22Rv1 (cell line): ENCODE measurements at regions not wholly inside any gene's neighbourhood (a gene's known extent, or its start where the extent isn't known, plus 50 kb on each side); places are given as distances from the start of the nearest gene placed in this dataset.

Source experiments
- H3K27ac ChIP-seq: fragments of 450-650 bp; 2 replicates; pipeline ENCODE4 v1.5.1; 2017
- CTCF ChIP-seq: fragments of 450-650 bp; IDR thresholded peaks from 2 replicates; pipeline ENCODE4 v1.5.1; 2017; ENCODE audit warnings: mild to moderate bottlenecking
- ZFX ChIP-seq: fragments of 450-650 bp; IDR thresholded peaks from 2 replicates; pipeline ENCODE4 v1.6.1; 2017; ENCODE audit warnings: antibody characterized with exemption, borderline replicate concordance

DNA sequence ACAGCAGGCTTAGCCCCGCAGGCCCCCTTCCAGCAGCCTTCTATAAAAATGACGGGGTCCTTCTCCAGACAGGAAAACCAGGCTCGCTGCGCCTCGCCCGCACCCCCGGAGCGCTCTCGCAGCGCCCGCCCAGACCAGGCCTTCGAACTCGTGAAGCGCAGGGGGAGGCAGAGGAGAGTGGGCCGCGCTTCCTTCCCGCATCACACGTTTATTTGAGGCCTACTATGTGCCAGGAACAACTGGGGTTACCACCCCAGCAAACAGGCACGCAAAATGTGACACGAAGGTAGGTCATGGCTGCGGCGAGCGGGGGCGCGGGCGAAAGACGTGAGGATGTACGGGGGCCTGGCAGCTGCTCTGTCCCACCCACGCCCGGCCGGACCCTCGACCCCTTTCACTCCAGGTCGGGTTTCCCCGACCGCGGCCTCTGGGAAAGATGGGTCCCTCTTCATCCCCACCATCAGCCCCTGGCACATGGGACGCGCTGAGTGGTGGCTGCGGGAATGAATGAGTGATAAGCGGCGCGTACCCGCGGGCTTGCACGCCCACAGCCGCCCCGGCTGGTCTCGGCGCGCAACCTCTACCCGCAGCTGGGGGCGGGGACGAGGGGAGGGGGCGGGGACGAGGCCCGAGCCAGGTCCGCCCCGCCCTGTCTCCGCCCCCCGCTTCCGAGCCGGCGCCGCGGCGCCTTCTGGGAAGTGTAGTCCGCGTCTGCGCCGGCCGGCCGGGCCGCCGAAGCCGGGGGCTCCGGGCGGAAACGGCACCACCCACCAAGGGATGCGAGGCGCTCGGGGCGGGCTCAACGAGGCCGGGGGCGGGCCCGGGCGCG is 59.1 kb downstream of the ZNF467 start:
- TF ChIP-seq CTCF (no peak), ZFX (no peak)
- H3K27ac ChIP-seq: 0 out of 2 replicates have a peak overlapping the region, but pooled peaks have one; percentile 30

DNA sequence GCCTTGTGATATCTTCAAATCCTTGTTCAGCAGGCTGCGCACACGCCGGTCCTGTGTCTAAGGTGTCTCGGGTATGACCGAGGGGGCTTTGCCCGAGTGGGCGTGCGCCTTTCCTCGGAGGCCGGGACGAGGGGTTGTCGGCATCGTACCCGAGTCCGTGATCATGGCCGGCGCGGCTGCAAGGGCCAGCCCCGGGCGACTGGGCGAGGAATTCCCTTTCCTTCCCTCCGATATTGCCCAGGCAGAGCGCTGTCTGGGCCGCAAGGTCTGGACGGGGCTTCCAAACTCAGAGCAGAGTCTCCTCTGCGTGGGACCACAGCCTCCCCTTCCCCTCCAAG is 59.7 kb downstream of the ZNF467 start:
- TF ChIP-seq ZFX: no peak
- no peak for TF ChIP-seq CTCF
- H3K27ac ChIP-seq: no peak overlapping the region

- no peak overlapping the region for H3K27ac ChIP-seq
- no peak for TF ChIP-seq ZFX
- TF ChIP-seq CTCF: no peak
Measured at GRCh38 chr7:149713061-149713730, 60.2 kb downstream of the ZNF467 start.

DNA sequence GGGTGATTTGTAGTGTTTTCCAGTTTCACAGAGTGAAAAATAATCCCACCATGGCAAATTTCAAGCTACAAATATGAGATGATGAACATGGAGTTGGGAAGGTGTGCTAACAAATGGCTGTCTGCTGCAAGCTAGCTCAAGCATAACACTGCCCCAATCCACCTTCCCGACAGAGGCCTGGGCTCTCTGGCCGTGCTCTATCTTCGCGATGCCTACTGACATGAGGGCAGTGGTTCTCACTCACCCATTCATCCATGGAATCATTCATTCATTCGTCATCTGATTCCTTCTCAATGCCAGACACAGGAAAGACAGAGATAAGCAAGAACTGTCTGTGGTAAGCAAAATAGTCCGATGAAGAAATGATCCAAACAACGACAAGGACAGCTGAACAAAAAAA is 65.4 kb downstream of the ZNF467 start:
- TF ChIP-seq ZFX: no peak
- no peak for TF ChIP-seq CTCF
- no peak overlapping the region for H3K27ac ChIP-seq

DNA sequence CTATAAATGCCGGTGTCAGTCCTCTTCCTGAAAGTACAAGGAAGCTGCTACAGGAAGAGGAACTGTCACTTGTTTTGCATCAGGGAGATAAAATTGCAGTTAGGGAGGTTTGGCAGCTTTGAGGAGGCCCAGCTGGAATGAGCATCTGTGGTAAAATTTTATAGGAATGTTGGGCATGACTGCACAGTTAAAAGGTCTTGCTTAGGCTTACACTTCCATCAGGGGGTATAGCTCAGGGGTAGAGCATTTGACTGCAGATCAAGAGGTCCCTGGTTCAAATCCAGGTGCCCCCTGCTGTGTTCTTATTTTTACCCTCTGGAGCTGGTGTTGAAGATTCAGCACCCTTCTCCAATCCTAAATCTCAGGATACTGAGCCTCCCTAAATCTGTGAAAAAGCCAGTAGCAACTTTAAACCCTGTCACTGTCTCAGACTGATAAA is 65.9 kb downstream of the ZNF467 start:
- H3K27ac ChIP-seq: no peak overlapping the region
- no peak for TF ChIP-seq ZFX
- no peak for TF ChIP-seq CTCF

DNA sequence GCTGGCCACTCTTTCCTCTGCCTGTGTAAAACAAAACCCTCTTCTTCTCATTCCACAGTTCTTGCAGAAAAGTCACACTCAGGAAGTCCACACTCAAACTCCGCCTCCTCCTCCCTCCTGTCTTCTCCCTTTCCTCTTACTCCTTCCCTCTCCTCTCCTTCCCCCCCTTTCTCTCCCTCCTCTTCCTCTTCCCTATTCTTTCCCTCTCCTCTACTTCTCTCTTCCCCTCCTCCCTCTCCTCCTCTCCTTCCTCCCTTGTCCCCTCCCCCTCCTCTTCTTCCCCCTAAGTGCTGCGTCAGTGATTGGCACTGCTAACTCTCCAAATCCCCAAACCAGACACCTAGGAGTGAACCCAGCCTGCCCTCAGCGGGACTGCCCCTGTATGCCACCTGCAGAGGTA is 67.0 kb downstream of the ZNF467 start:
- TF ChIP-seq CTCF: no peak
- TF ChIP-seq ZFX: no peak
- H3K27ac ChIP-seq: no peak overlapping the region

DNA sequence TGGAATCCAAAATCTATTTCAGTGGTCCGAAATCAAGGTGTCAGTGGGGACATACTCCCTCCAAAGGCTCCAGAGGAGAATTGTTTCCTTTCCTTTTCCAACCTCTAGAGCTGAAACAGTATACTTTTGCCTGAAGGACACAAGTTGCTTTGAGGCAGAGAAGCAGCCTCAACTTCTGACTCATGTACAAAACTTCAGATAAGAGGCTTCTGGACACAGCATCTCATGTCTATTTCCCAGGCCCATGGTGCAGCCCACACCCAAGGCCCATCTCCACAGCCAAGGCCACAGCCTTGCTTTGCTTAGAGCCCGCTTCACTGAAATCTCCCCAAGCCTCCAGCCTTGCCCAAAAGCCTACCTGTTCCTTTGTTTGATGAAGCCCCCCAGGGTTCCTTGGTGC is 68.9 kb downstream of the ZNF467 start:
- no peak for TF ChIP-seq ZFX
- no peak for TF ChIP-seq CTCF
- H3K27ac ChIP-seq: no peak overlapping the region
